H1 (cell line): ENCODE measurements at regions not wholly inside any gene's neighbourhood (a gene's known extent, or its start where the extent isn't known, plus 50 kb on each side); places are given as distances from the start of the nearest gene placed in this dataset.

ENCODE experiments used
- CTCF ChIA-PET: fragments of 300-600 bp; sonication (Branson Sonifier 250); formaldehyde crosslinking; loops from one replicate; lab custom pipeline; 2021; ENCODE audit not compliant: partially characterized antibody; lab: Charles Lee
- POLR2A ChIA-PET: fragments of 300-600 bp; sonication (Branson Sonifier 250); formaldehyde crosslinking; loops from one replicate; lab custom pipeline; 2021; ENCODE audit warnings: inconsistent platforms; ENCODE audit not compliant: partially characterized antibody; lab: Charles Lee
- DNase-seq, 2 experiments: peaks; one replicate each; pipeline versions ENCODE4 v3.0.0 to v3.0.0-alpha.2; 2010 to 2022; ENCODE audit warnings: low spot score in 2 of 2, low read depth in 1 of 2, mixed read lengths in 1 of 2
- FAIRE-seq: peaks from 2 replicates; lab custom pipeline; 2011; peaks lifted over from hg19 to GRCh38; lab: Jason Lieb, UNC
- H2AFZ ChIP-seq: 2 replicates; pipeline ENCODE4 v1.8.1; 2012; ENCODE audit warnings: low read length, inconsistent platforms
- H2AK5ac ChIP-seq: 2 replicates; pipeline ENCODE4 v1.6.1; 2013; ENCODE audit warnings: low read depth, low read length
- H2BK120ac ChIP-seq: replicated peaks from 2 replicates; pipeline ENCODE3; 2013; ENCODE audit warnings: low read depth, low read length, inconsistent platforms
- H2BK12ac ChIP-seq: 2 replicates; pipeline ENCODE4 v1.6.1; 2013; ENCODE audit warnings: low read depth, low read length
- H2BK15ac ChIP-seq: 2 replicates; pipeline ENCODE4 v1.6.1; 2013; ENCODE audit warnings: low read length
- H2BK20ac ChIP-seq: 2 replicates; pipeline ENCODE4 v1.6.1; 2013; ENCODE audit warnings: low read length
- H2BK5ac ChIP-seq: 2 replicates; pipeline ENCODE4 v1.6.1; 2013; ENCODE audit warnings: low read depth, low read length
- H3K14ac ChIP-seq: 2 replicates; pipeline ENCODE4 v1.6.1; 2013; ENCODE audit warnings: inconsistent platforms; ENCODE audit not compliant: insufficient read length
- H3K18ac ChIP-seq: 2 replicates; pipeline ENCODE4 v1.6.1; 2013; ENCODE audit warnings: low read length; ENCODE audit errors: extremely low read depth
- H3K23ac ChIP-seq: 2 replicates; pipeline ENCODE4 v1.6.1; 2013; ENCODE audit warnings: inconsistent platforms; ENCODE audit not compliant: insufficient read length
- H3K23me2 ChIP-seq: 2 replicates; pipeline ENCODE4 v1.6.1; 2013; ENCODE audit warnings: low read depth, low read length
- H3K27ac ChIP-seq: 2 replicates; pipeline ENCODE4 v1.6.1; 2011; ENCODE audit warnings: low read depth, low read length, inconsistent platforms
- H3K27me3 ChIP-seq, 4 experiments: replicated peaks in 1 of 4; 1 replicate in 1 of 4; 2 replicates in 3 of 4; pipeline versions ENCODE4 v1.6.1 to v1.8.1; 2011 to 2013; ENCODE audit warnings: low read length in 3 of 4, mild to moderate bottlenecking in 3 of 4, inconsistent platforms in 2 of 4, mixed read lengths in 2 of 4, moderate library complexity in 1 of 4; ENCODE audit not compliant: control insufficient read depth in 3 of 4, insufficient read depth in 3 of 4; ENCODE audit errors: extremely low read depth in 1 of 4
- H3K36me3 ChIP-seq, 4 experiments: 2 replicates each; pipeline versions ENCODE4 v1.6.1 to v1.8.1; 2011 to 2013; ENCODE audit warnings: mild to moderate bottlenecking in 4 of 4, low read length in 3 of 4, moderate library complexity in 2 of 4, control low read depth in 1 of 4, inconsistent platforms in 1 of 4; ENCODE audit not compliant: insufficient read depth in 4 of 4, control insufficient read depth in 2 of 4
- H3K4ac ChIP-seq: replicated peaks from 2 replicates; pipeline ENCODE3; 2013; ENCODE audit warnings: low read length, low read depth, mixed read lengths, inconsistent platforms; ENCODE audit not compliant: insufficient read length
- H3K4me1 ChIP-seq, 4 experiments: replicated peaks in 1 of 4; 1 replicate in 1 of 4; 2 replicates in 3 of 4; pipeline versions ENCODE4 v1.6.1 to v1.8.1; 2011 to 2013; ENCODE audit warnings: low read length in 3 of 4, inconsistent platforms in 2 of 4, mixed read lengths in 1 of 4; ENCODE audit not compliant: insufficient read depth in 4 of 4, control insufficient read depth in 3 of 4
- H3K4me2 ChIP-seq, 2 experiments: 2 replicates each; pipeline versions ENCODE4 v1.6.1 to v1.8.1; 2011 to 2013; ENCODE audit warnings: low read depth in 2 of 2, low read length in 2 of 2, control low read depth in 1 of 2, inconsistent platforms in 1 of 2, mild to moderate bottlenecking in 1 of 2; ENCODE audit not compliant: insufficient read depth in 1 of 2
- H3K4me3 ChIP-seq, 4 experiments: fragments of 200-600, 300-600 bp in 1 of 4; sonication (generic), shearing (Covaris generic), sonication (Bioruptor Twin) in 1 of 4; 2 replicates each; pipeline versions ENCODE4 v1.5.1 to v1.8.1; 2011 to 2016; ENCODE audit warnings: low read length in 4 of 4, low read depth in 3 of 4, control low read depth in 2 of 4, inconsistent platforms in 2 of 4, mild to moderate bottlenecking in 2 of 4, mixed read lengths in 1 of 4, moderate library complexity in 1 of 4; ENCODE audit not compliant: insufficient read depth in 2 of 4; ENCODE audit errors: extremely low read depth in 1 of 4
- H3K56ac ChIP-seq: replicated peaks from 2 replicates; pipeline ENCODE3; 2013; ENCODE audit warnings: low read depth, mild to moderate bottlenecking, mixed read lengths, low read length, inconsistent platforms; ENCODE audit not compliant: insufficient read length
- H3K79me1 ChIP-seq: 2 replicates; pipeline ENCODE4 v1.6.1; 2013; ENCODE audit warnings: low read depth, low read length, control low read depth
- H3K79me2 ChIP-seq, 2 experiments: 2 replicates each; pipeline versions ENCODE4 v1.6.1 to v1.8.1; 2012 to 2013; ENCODE audit warnings: low read length in 2 of 2, mild to moderate bottlenecking in 2 of 2, inconsistent platforms in 1 of 2; ENCODE audit not compliant: insufficient read depth in 2 of 2, control insufficient read depth in 1 of 2
- H3K9ac ChIP-seq, 4 experiments: replicated peaks in 1 of 4; 1 replicate in 1 of 4; 2 replicates in 3 of 4; pipeline versions ENCODE4 v1.6.1 to v1.8.1; 2011 to 2013; ENCODE audit warnings: low read depth in 3 of 4, low read length in 3 of 4, control low read depth in 2 of 4, mild to moderate bottlenecking in 2 of 4, moderate library complexity in 2 of 4, inconsistent platforms in 1 of 4; ENCODE audit errors: extremely low read depth in 1 of 4
- H3K9me3 ChIP-seq, 2 experiments: 2 replicates each; pipeline versions ENCODE4 v1.6.1 to v1.8.1; 2012 to 2013; ENCODE audit warnings: mild to moderate bottlenecking in 2 of 2, moderate library complexity in 2 of 2, control low read depth in 1 of 2, inconsistent platforms in 1 of 2, low read depth in 1 of 2, low read length in 1 of 2, mixed read lengths in 1 of 2; ENCODE audit not compliant: insufficient read depth in 2 of 2
- H4K20me1 ChIP-seq, 2 experiments: replicated peaks in 1 of 2; 2 replicates each; pipeline versions ENCODE3 to v1.8.1; 2011 to 2013; ENCODE audit warnings: inconsistent platforms in 2 of 2, low read length in 2 of 2, mild to moderate bottlenecking in 1 of 2; ENCODE audit not compliant: insufficient read depth in 2 of 2, control insufficient read depth in 1 of 2
- H4K5ac ChIP-seq: 2 replicates; pipeline ENCODE4 v1.6.1; 2013; ENCODE audit warnings: low read length, low read depth, mixed read lengths, inconsistent platforms; ENCODE audit not compliant: insufficient read length
- H4K8ac ChIP-seq: 2 replicates; pipeline ENCODE4 v1.8.0; 2013; ENCODE audit warnings: mild to moderate bottlenecking, moderate library complexity, low read length, inconsistent platforms; ENCODE audit not compliant: insufficient read depth; ENCODE audit errors: extremely low read depth
- H4K91ac ChIP-seq: replicated peaks from 2 replicates; pipeline ENCODE3; 2013; ENCODE audit warnings: low read length, mixed read lengths, inconsistent platforms; ENCODE audit not compliant: insufficient read length
- CEBPB ChIP-seq: IDR thresholded peaks from 2 replicates; pipeline ENCODE4 v1.6.1; 2012; ENCODE audit warnings: low read depth, low read length
- EGR1 ChIP-seq: IDR thresholded peaks from 2 replicates; pipeline ENCODE4 v1.6.1; 2011; ENCODE audit warnings: low read depth, low read length, borderline replicate concordance
- HDAC6 ChIP-seq: IDR thresholded peaks from one replicate; pipeline ENCODE4 v1.7.1; 2012; ENCODE audit warnings: low read depth, mild to moderate bottlenecking, inconsistent platforms, low read length, moderate library complexity
- JUN ChIP-seq: IDR thresholded peaks from 2 replicates; pipeline ENCODE4 v1.6.1; 2011; ENCODE audit warnings: low read depth, mild to moderate bottlenecking, improper control_type of control experiment, low read length
- KDM1A ChIP-seq: fragments of 200-600, 300-600 bp; sonication (generic); IDR thresholded peaks from 2 replicates; pipeline ENCODE4 v1.7.1; 2016; ENCODE audit warnings: mild to moderate bottlenecking, low read length, borderline replicate concordance
- KDM4A ChIP-seq: IDR thresholded peaks from one replicate; pipeline ENCODE4 v1.7.1; 2012; ENCODE audit warnings: low read depth, mild to moderate bottlenecking, moderate library complexity, low read length, inconsistent platforms; ENCODE audit not compliant: severe bottlenecking
- SAP30 ChIP-seq: fragments of 300-600 bp; sonication (generic); IDR thresholded peaks from 2 replicates; pipeline ENCODE4 v1.7.1; 2012; ENCODE audit warnings: low read length, moderate library complexity, mild to moderate bottlenecking, inconsistent platforms; ENCODE audit not compliant: insufficient read depth, insufficient replicate concordance
- WGBS, 2 experiments: shearing (Covaris generic) in 1 of 2; methylation state at CpG; one replicate each; pipeline versions ENCODE4 v1.1.6 to v1.1.7; 2013 to 2015; ENCODE audit warnings: low lambda C conversion rate in 2 of 2, mixed read lengths in 2 of 2, inconsistent platforms in 1 of 2, low coverage in 1 of 2, missing lambda C conversion rate in 1 of 2; ENCODE audit not compliant: insufficient replicate concordance in 2 of 2, insufficient coverage in 1 of 2, insufficient read length in 1 of 2; ENCODE audit errors: extremely low coverage in 1 of 2, missing lambda C conversion rate in 1 of 2; 5-methylcytosine and 5-hydroxymethylcytosine counted together
- TF ChIP-seq, protein P1 (sequence below): IDR thresholded peaks from 2 replicates; pipeline ENCODE4 v1.6.1; 2012; ENCODE audit warnings: low read length, inconsistent platforms
- TF ChIP-seq, protein P2 (sequence below): IDR thresholded peaks from 2 replicates; pipeline ENCODE4 v1.6.1; 2011; ENCODE audit warnings: low read length, improper control_type of control experiment

DNA sequence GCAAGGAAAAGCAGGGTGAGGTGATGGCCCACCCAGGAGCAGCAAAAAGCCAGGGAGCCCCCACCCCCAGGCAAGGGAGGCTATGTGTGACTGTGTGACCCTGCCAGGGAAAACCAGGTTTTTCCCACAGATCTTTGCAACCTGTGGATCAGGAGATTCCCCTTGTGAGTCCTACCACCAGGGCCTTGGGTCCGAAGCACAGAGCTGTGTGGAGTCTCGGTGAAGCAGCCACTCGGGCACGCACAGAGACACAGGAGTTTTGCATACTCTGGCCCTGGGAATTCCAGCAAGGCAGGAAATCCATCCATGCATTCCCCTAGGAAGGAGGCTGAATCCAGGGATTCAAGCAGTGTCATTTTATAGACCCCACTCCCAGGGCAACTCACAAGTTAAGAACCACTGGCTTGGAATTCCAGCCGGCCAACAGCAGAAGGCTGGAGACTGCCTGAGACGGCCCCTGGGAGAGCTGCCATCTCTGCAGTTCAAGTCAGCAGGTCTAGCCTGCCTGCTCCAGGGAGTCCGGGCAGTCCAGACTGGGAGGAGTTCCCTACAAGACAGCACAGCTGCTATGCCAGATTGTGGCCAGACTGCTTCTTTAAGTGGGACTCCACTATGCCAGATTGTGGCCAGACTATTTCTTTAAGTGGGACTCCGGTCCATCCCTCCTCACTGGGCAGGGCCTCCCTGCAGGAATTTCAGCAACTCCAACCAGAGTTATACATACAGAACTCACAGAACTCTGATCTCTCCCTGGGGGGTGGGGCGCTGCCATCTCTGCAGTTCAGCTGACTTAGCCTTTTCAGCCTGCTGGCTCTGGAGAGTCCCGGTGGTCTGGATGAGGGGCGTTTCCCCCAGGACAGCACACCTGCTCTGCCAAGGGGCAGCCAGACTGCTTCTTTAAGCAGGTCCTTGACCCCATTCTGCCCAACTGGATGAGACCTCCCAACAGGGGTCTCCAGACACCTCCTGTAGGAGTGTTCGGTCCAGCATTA is 85.1 kb upstream of the ADAD1 start:
- Histone ChIP-seq H2BK20ac (no peak overlapping the region), H2BK120ac (no peak overlapping the region), H2BK15ac (no peak overlapping the region), H3K4me1 (no peaks in the 10 kb centered on the region), H4K5ac (no peak overlapping the region), H3K4ac (no peak overlapping the region), H3K9me3 (no peaks in the 10 kb centered on the region), H4K20me1 (no peaks in the 10 kb centered on the region), H2AK5ac (no peak overlapping the region), H2AFZ (no peak overlapping the region), H3K18ac (no peak overlapping the region), H3K23me2 (no peaks in the 10 kb centered on the region), H3K36me3 (peaks cover 0 to 10% (median 2%) of the 10 kb centered on the region in 4 experiments; a peak in 4 of 8 replicates), H3K9ac (no peak overlapping the region), H3K4me3 (no peak overlapping the region), H3K79me2 (no peaks in the 10 kb centered on the region), H3K27me3 (no peaks in the 10 kb centered on the region), H3K4me2 (no peak overlapping the region), H3K56ac (no peak overlapping the region), H4K91ac (no peak overlapping the region), H2BK5ac (no peak overlapping the region), H3K14ac (no peak overlapping the region), H4K8ac (no peak overlapping the region; the same call in 1 of the 2 replicates), H2BK12ac (no peak overlapping the region), H3K79me1 (no peaks in the 10 kb centered on the region; the same call in 1 of the 2 replicates), H3K23ac (no peak overlapping the region), H3K27ac (no peak overlapping the region)
- 92% methylated on average over 12 of the region's 12 CpGs; no CpG with 5 or more reads in 1 of the 2 experiments for WGBS, 2 experiments
- FAIRE-seq (no peak), DNase-seq (no peak)
- ChIA-PET POLR2A (no interaction called here), CTCF (interaction anchor here (0.6 to 0.7 kb wide), 3 partner anchors 18 to 411 kb away, joined by 3 read pairs; no protein-coding TSS in a partner anchor)
- no peak for TF ChIP-seq HDAC6
- no peak for TF ChIP-seq CEBPB
- no peak for TF ChIP-seq KDM1A
- TF ChIP-seq JUN, result no peak
- TF ChIP-seq, protein P1, sequence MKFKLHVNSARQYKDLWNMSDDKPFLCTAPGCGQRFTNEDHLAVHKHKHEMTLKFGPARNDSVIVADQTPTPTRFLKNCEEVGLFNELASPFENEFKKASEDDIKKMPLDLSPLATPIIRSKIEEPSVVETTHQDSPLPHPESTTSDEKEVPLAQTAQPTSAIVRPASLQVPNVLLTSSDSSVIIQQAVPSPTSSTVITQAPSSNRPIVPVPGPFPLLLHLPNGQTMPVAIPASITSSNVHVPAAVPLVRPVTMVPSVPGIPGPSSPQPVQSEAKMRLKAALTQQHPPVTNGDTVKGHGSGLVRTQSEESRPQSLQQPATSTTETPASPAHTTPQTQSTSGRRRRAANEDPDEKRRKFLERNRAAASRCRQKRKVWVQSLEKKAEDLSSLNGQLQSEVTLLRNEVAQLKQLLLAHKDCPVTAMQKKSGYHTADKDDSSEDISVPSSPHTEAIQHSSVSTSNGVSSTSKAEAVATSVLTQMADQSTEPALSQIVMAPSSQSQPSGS, result no peak
- TF ChIP-seq, protein P2, sequence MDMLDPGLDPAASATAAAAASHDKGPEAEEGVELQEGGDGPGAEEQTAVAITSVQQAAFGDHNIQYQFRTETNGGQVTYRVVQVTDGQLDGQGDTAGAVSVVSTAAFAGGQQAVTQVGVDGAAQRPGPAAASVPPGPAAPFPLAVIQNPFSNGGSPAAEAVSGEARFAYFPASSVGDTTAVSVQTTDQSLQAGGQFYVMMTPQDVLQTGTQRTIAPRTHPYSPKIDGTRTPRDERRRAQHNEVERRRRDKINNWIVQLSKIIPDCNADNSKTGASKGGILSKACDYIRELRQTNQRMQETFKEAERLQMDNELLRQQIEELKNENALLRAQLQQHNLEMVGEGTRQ, result no peak
- TF ChIP-seq EGR1, result no peak
- no peak for TF ChIP-seq SAP30
- TF ChIP-seq KDM4A, result no peak
